B cell (primary cell): ENCODE measurements at regions not wholly inside any gene's neighbourhood (a gene's known extent, or its start where the extent isn't known, plus 50 kb on each side); places are given as distances from the start of the nearest gene placed in this dataset.

Experiments used
- ATAC-seq: fragments of 200-7000 bp; cut with Tn5 transposase; one replicate; pipeline ENCODE4 v1.10.0; 2021; ENCODE audit warnings: low read depth, mild to moderate bottlenecking, moderate number of reproducible peaks, moderate library complexity
- CTCF ChIA-PET: fragments of 350-600 bp; sonication (Branson Sonifier 250); formaldehyde crosslinking; loops from one replicate; lab custom pipeline; 2021; ENCODE audit warnings: antibody characterized with exemption, inconsistent platforms; lab: Charles Lee
- POLR2A ChIA-PET: fragments of 350-600 bp; sonication (Branson Sonifier 250); formaldehyde crosslinking; loops from one replicate; lab custom pipeline; 2021; ENCODE audit warnings: antibody characterized with exemption; lab: Charles Lee
- DNase-seq: peaks from one replicate; pipeline ENCODE4 v3.0.0; 2013
- H2AFZ ChIP-seq: 2 replicates; pipeline ENCODE4 v1.6.1; 2012; ENCODE audit warnings: mild to moderate bottlenecking, low read depth, low read length; ENCODE audit not compliant: insufficient read depth, poor library complexity, severe bottlenecking
- H3K27ac ChIP-seq, 2 donors: 1 replicate in 1 of 2; 2 replicates in 1 of 2; pipeline ENCODE4 v1.5.1; 2012 to 2013; ENCODE audit warnings: low read length in 2 of 2, mild to moderate bottlenecking in 2 of 2, moderate library complexity in 1 of 2
- H3K27me3 ChIP-seq, 4 experiments: fragments of 200-600 bp in 1 of 4; sonication (generic) in 1 of 4; replicated peaks in 1 of 4; 1 replicate in 2 of 4; 2 replicates in 2 of 4; pipeline versions ENCODE4 v1.6.1 to v1.7.0; 2013 to 2016; ENCODE audit warnings: low read length in 3 of 4, mild to moderate bottlenecking in 2 of 4, mixed read lengths in 1 of 4, moderate library complexity in 1 of 4; ENCODE audit not compliant: insufficient read depth in 4 of 4, control insufficient read depth in 3 of 4; ENCODE audit errors: control extremely low read depth in 1 of 4
- H3K36me3 ChIP-seq, 2 experiments: replicated peaks in 1 of 2; 1 replicate in 1 of 2; 2 replicates in 1 of 2; pipeline versions ENCODE4 v1.6.1 to v1.7.1; 2013; ENCODE audit warnings: low read length in 1 of 2; ENCODE audit not compliant: insufficient read depth in 2 of 2, control insufficient read depth in 1 of 2; ENCODE audit errors: control extremely low read depth in 1 of 2, extremely low read depth in 1 of 2
- H3K4me1 ChIP-seq, 2 donors: fragments of 200-600 bp in 1 of 2; sonication (generic) in 1 of 2; 1 replicate in 1 of 2; 2 replicates in 1 of 2; pipeline versions ENCODE4 v1.5.1 to v1.6.1; 2013 to 2017; ENCODE audit warnings: low read length in 2 of 2; ENCODE audit not compliant: control insufficient read depth in 2 of 2, insufficient read depth in 2 of 2
- H3K4me2 ChIP-seq: replicated peaks from 2 replicates; pipeline ENCODE3; 2012; ENCODE audit warnings: mild to moderate bottlenecking, low read depth, low read length; ENCODE audit not compliant: poor library complexity, severe bottlenecking
- H3K4me3 ChIP-seq, 5 experiments: fragments of 200-600 bp in 1 of 5; sonication (generic) in 1 of 5; 1 replicate in 3 of 5; 2 replicates in 2 of 5; pipeline versions ENCODE4 v1.5.1 to v1.7.0; 2011 to 2016; ENCODE audit warnings: low read length in 4 of 5, mild to moderate bottlenecking in 4 of 5, low read depth in 2 of 5, control low read depth in 1 of 5, moderate library complexity in 1 of 5; ENCODE audit not compliant: insufficient read depth in 1 of 5; ENCODE audit errors: control extremely low read depth in 1 of 5, extremely low read depth in 1 of 5
- H3K79me2 ChIP-seq: fragments of 200-600 bp; sonication (generic); one replicate; pipeline ENCODE4 v1.6.0; 2016; ENCODE audit warnings: low read length; ENCODE audit not compliant: control insufficient read depth, insufficient read depth
- H3K9ac ChIP-seq: fragments of 200-600 bp; sonication (generic); 2 replicates; pipeline ENCODE4 v1.6.1; 2017; ENCODE audit warnings: mild to moderate bottlenecking, low read length, moderate library complexity
- H3K9me3 ChIP-seq, 3 donors: one replicate each; pipeline versions ENCODE4 v1.6.1 to v1.7.1; 2013; ENCODE audit warnings: low read length in 2 of 3; ENCODE audit not compliant: control insufficient read depth in 2 of 3, insufficient read depth in 1 of 3; ENCODE audit errors: control extremely low read depth in 1 of 3
- H4K20me1 ChIP-seq: 2 replicates; pipeline ENCODE4 v1.6.0; 2012; ENCODE audit warnings: mild to moderate bottlenecking, low read length; ENCODE audit not compliant: insufficient read depth, control insufficient read depth, poor library complexity, severe bottlenecking
- H3K27ac Mint-ChIP-seq: one replicate; pipeline ENCODE4 v1.8.0; 2021; ENCODE audit warnings: mixed read lengths
- H3K27me3 Mint-ChIP-seq: one replicate; pipeline ENCODE4 v1.8.0; 2021; ENCODE audit warnings: mixed read lengths
- H3K4me1 Mint-ChIP-seq: one replicate; pipeline ENCODE4 v1.8.0; 2021; ENCODE audit warnings: mixed read lengths
- H3K4me3 Mint-ChIP-seq: one replicate; pipeline ENCODE4 v1.8.0; 2021; ENCODE audit warnings: mixed read lengths
- H3K9me3 Mint-ChIP-seq: one replicate; pipeline ENCODE4 v1.8.0; 2022; ENCODE audit warnings: mixed read lengths; ENCODE audit not compliant: insufficient read depth
- CTCF ChIP-seq: fragments of 200-600 bp; IDR thresholded peaks from one replicate; pipeline ENCODE4 v1.8.0; 2022; ENCODE audit warnings: antibody characterized with exemption, mild to moderate bottlenecking
- EZH2 ChIP-seq: IDR thresholded peaks from 2 replicates; pipeline ENCODE4 v1.6.1; 2012; ENCODE audit warnings: borderline replicate concordance, low read depth, mild to moderate bottlenecking, moderate library complexity, low read length; ENCODE audit not compliant: insufficient read depth, poor library complexity, severe bottlenecking
- WGBS: methylation state at CpG from one replicate; pipeline ENCODE4 v1.1.5; 2013; ENCODE audit warnings: missing lambda C conversion rate; ENCODE audit not compliant: insufficient coverage; 5-methylcytosine and 5-hydroxymethylcytosine counted together
- intact Hi-C: fragments of 100-400 bp; cut with micrococcal nuclease; formaldehyde crosslinking; loops from one replicate; pipeline ENCODE4 v1.10.0; 2022

DNA sequence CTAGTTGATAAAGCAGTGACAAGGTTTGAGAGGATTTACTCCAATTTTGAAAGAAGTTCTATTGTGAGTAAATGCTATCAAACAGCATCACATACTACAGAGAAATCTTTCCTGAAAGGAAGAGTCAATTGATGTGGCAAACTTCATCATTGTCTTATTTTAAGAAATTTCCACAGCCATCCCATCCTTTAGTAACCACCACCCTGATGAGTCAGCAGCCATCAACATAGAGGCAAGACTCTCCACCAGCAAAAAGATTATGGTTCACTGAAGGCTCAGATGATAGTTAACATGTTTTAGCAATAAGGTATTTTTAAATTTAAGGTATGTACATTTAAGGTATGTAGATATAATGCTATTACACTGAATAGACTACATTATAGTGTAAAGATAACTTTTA, 122.1 kb upstream of the ARHGAP5 start:
- Mint-ChIP-seq H3K9me3 (no peaks in the 10 kb centered on the region), H3K4me3 (no peak overlapping the region), H3K27me3 (peaks cover 4% of the 10 kb centered on the region), H3K4me1 (peaks cover 2% of the 10 kb centered on the region), H3K27ac (no peak overlapping the region)
- Histone ChIP-seq H3K79me2 (no peaks in the 10 kb centered on the region), H3K9ac (no peak overlapping the region), H4K20me1 (no peaks in the 10 kb centered on the region), H3K27ac (no peak overlapping the region), H3K4me3 (no peak overlapping the region), H3K4me1 (no peaks in the 10 kb centered on the region), H2AFZ (no peak overlapping the region), H3K27me3 (no peaks in the 10 kb centered on the region), H3K36me3 (no peaks in the 10 kb centered on the region), H3K4me2 (no peak overlapping the region), H3K9me3 (no peaks in the 10 kb centered on the region)
- ChIA-PET CTCF (no interaction called here), POLR2A (no interaction called here)
- no peak for TF ChIP-seq CTCF
- no peak for TF ChIP-seq EZH2
- intact Hi-C loops: no loop called here
- DNase-seq (no peak), ATAC-seq (no peak)

GRCh38 chr14:31955936-31956579, 121.0 kb upstream of the ARHGAP5 start:
- peaks cover 2% of the 10 kb centered on the region for H3K4me1 Mint-ChIP-seq
- CTCF ChIA-PET: no interaction called here
- WGBS: no CpG with 5 or more reads among the region's 5 CpGs
- H3K9me3 ChIP-seq: no peaks in the 10 kb centered on the region
- intact Hi-C loops: no loop called here
- H3K4me2 ChIP-seq: no peak overlapping the region
- no peak overlapping the region for H3K27ac Mint-ChIP-seq
- DNase-seq (no peak), ATAC-seq (no peak)
- H3K79me2 ChIP-seq: no peaks in the 10 kb centered on the region
- no peak overlapping the region for H3K4me3 Mint-ChIP-seq
- H3K9me3 Mint-ChIP-seq: no peaks in the 10 kb centered on the region
- no peak overlapping the region for H3K27ac ChIP-seq
- no peak overlapping the region for H2AFZ ChIP-seq
- H3K27me3 Mint-ChIP-seq: peaks cover 7% of the 10 kb centered on the region
- H3K4me3 ChIP-seq: no peak overlapping the region
- no peaks in the 10 kb centered on the region for H4K20me1 ChIP-seq
- TF ChIP-seq EZH2 (no peak), CTCF (no peak)
- POLR2A ChIA-PET: no interaction called here
- H3K36me3 ChIP-seq: no peaks in the 10 kb centered on the region
- H3K27me3 ChIP-seq: no peaks in the 10 kb centered on the region
- H3K4me1 ChIP-seq: no peaks in the 10 kb centered on the region
- H3K9ac ChIP-seq: no peak overlapping the region
